IMR-90 (cell line): ENCODE measurements at regions not wholly inside any gene's neighbourhood (a gene's known extent, or its start where the extent isn't known, plus 50 kb on each side); places are given as distances from the start of the nearest gene placed in this dataset.

Experiments
- CEBPB ChIP-seq: IDR thresholded peaks from 2 replicates; pipeline ENCODE4 v1.6.1; 2012; ENCODE audit warnings: low read depth, low read length, improper control_type of control experiment
- CTCF ChIP-seq: conservative IDR thresholded peaks from 2 replicates; pipeline ENCODE4 v1.5.1; 2012; ENCODE audit warnings: mild to moderate bottlenecking, low read depth, low read length, improper control_type of control experiment
- FOS ChIP-seq: fragments of 150-350 bp; IDR thresholded peaks from 2 replicates; pipeline ENCODE4 v1.6.1; 2016; ENCODE audit warnings: low read depth, low read length
- POLR2A ChIP-seq: IDR thresholded peaks from 2 replicates; pipeline ENCODE4 v1.6.1; 2012; ENCODE audit warnings: mild to moderate bottlenecking, low read depth, low read length

GRCh38 chr16:26623442-26623841, 443.3 kb upstream of the C16orf82 start:
- no peak for TF ChIP-seq POLR2A
- TF ChIP-seq CTCF, result no peak
- TF ChIP-seq CEBPB, result no peak
- no peak for TF ChIP-seq FOS
